ENCODE measurements at regions not wholly inside any gene's neighbourhood (a gene's known extent, or its start where the extent isn't known, plus 50 kb on each side); places are given as distances from the start of the nearest gene placed in this dataset.

DNA sequence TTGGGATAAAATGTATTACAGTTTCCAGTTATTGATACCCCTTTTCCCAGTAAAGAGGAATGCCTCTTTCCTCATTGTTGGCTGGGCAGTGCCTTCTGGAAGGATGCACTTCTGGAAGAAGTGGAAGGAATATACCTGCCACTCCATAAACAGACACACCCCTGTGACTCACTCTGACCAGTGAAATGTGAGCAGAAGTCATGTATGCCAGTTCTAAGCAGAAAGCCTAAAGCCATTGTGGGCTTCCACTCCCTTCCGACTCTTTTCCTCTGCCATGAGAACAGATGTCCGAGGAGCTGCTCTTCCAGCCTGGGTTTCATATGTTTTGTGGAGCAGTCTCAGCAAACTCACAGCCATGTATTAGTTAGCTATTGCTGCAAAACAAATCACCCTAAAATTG lies 166.1 kb upstream of the SERP2 start:
- intact Hi-C loops (cut with micrococcal nuclease), result no loop called here

DNA sequence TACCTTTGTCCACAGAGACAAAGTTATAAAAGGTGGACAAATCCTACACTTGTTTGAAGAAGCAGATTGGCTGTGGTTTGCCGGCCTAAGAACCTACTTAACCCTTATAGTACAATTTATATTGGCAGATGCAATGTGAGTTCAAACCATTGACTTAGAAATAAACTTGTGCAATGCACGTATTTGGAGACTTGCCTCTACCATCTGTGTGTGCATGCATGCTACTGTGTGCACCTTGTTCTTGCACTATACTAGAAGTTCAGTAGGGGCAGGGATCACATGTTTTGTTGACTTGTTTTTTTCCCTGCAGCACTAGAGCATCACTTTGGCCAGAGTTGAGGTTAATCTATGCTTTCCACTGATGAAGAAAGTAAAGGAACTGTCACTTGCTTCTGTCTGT lies 163.1 kb upstream of the SERP2 start:
- intact Hi-C loops (cut with micrococcal nuclease), result no loop called here

- intact Hi-C loops (cut with micrococcal nuclease), result no loop called here
Measured at GRCh38 chr13:44211286-44211685, 162.3 kb upstream of the SERP2 start.

GRCh38 chr13:44211704-44212346 lies 161.8 kb upstream of the SERP2 start:
- intact Hi-C loops (cut with micrococcal nuclease), result no loop called here

DNA sequence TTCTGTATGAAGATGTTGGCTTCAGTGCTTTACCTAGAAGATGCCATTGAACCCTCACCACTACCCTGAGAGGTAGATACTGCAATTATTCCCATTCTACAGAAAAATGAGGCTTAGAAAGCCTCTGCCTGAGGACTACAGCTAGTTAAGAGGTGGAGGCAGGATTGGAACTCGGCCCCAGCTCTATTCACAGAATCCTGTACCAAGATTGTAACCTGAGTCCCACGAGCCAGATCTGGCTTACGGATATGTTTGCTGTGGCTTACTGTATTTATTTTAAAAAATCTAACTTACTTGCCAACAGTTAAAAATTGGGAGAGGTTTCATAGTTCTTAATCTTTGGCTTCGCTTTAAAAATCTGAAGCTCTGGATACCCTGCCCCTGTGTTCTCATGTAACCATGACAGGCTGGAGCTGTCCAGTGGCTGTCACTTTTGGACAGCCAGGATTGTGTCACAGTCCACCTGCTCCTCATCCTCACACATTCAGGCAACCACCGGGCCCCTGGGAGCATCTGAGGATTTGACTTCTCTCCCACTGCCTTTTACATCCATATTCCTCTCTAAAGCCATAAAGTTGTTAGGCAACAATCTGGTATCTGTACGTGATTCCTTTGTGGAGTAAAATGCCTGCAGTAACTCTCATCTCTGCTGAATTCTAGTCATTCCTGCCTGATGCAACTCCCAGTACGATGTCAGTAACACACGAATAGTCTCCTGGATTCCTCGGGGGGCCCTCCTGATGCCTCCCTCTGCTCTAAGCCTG lies 160.8 kb upstream of the SERP2 start:
- intact Hi-C loops (cut with micrococcal nuclease), result no loop called here

DNA sequence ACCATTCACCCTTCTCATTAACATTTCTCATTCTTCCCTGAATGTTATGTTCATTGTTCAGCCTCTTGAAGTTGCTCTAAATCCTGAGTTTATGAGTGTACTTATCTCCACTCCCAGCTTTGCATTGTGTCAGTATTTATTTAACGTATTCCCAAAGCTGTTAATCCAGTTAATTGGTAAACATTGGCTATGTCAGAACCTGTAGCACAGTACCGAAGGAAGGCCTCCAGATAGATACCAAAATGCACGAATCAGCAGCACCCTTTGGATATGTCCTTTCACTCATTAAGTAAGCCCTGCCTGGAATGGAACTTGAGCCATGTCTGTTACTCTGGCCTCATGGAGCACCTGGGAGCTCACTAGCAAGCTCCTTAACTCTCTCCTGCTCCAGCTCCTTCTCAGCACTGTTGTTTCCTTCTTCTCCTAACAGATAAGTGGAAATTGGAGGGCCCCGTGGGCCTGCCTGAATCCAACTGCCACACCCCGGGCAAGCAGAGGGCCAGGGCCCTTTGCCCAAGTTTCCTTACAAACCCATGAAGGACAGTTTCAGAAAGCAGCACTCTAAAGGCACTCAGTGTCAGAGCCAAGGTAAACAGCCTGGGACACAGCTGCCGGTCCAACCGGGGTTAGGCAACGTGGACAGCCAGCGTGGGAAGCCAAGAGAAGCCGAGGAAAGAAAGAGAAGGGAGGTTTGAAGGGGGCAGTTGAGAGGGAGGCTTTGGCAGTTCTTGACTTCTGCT lies 155.0 kb upstream of the SERP2 start:
- intact Hi-C loops (cut with micrococcal nuclease), result no loop called here

DNA sequence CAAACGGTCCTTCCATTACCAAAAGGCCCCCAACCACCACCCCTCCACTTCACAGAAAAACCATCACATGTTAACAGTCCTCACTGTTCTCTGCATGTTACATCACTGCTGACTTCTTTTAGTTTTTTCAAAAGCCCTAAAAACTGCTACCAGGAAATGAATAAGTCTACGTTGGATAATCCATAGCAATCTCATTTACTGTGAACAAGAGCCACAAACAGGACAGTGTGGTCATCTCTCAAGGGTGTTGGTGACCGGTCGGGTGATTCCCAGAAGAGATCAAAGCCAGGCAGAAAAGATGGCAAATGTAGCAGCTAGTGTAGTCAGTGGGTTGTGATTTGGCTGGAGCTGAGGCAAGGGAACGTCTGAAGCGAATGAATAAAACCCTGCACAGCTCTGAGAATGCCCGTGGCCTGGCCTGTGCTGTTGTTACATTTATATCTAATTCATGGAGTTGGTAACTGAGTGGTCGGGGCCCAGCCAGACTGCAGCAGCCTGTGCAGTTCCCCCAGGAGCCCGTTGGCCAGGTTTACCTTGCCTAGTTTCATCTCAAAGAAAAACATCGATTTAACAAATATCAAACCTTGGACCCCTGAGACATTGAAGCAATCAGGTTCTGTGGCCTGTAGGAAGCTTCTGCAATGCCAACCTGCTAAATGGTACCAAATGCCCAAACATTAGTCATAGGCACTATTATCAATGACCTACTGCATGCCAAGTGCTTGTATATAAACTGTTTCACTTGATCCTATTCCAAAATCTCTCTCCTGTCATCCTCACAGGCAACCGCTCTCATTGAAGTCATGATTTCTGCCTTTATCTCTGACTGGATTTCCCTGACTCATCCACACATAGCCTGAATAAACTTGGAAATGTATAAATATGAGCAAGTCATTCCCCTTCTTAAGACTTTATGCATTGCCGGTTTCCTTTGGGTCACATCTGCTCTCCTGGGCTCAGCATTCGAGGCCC lies 153.8 kb upstream of the SERP2 start:
- intact Hi-C loops (cut with micrococcal nuclease), result no loop called here

DNA sequence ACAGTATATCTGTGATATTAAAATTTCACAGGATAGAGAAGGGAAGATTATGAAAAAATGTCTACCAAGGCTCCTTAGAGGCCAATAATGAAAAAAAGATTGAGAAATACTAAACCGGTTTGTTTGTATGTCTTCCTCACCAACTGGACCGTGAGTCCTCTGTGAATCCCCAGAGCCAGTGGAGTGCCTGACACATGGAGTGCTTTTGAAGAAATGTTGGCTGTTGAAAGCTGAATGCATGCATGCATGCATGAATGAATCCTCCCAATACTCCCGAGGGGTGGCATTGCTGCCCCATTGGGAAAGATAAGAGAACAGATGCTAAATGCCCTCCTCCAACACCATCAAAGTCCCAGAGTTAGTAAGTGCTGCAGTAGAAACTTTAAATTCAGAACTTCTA lies 152.7 kb upstream of the SERP2 start:
- intact Hi-C loops (cut with micrococcal nuclease), result no loop called here

- intact Hi-C loops (cut with micrococcal nuclease), result no loop called here
Measured at GRCh38 chr13:44221657-44222056, 152.0 kb upstream of the SERP2 start.

GRCh38 chr13:44223770-44224444 lies 149.7 kb upstream of the SERP2 start:
- intact Hi-C loops (cut with micrococcal nuclease), result no loop called here

DNA sequence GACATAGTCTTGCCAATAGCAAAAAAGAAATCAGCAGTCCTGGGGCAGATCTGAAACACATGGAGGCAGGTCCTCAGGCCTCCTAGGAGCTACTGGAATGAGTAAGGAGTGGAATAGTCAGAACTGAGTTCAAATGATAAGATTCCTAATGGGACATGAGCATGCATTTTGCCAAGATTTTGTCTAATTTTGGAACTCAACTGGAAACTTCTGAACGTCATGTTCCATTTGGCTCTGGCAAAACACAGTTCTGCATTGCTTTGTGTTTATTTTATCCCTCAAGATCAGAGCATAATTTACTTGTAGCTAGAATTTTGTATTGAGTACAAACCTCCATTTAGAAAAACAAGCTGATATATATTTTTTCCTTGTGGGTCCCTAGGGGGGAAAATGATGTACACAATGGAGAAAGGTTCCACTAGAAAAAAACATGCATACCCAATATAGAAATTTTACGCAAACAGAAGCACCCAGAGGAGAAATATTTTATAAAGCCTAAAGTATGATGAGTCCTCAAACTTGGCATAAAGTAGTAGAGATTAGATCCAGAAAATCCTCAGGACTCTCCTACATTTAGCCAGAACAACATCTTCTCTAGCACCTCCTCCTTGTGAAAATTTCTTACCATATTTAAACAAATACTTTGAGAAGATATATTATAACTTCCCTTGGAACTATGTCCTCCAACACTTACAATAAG lies 149.0 kb upstream of the SERP2 start:
- intact Hi-C loops (cut with micrococcal nuclease), result no loop called here

DNA sequence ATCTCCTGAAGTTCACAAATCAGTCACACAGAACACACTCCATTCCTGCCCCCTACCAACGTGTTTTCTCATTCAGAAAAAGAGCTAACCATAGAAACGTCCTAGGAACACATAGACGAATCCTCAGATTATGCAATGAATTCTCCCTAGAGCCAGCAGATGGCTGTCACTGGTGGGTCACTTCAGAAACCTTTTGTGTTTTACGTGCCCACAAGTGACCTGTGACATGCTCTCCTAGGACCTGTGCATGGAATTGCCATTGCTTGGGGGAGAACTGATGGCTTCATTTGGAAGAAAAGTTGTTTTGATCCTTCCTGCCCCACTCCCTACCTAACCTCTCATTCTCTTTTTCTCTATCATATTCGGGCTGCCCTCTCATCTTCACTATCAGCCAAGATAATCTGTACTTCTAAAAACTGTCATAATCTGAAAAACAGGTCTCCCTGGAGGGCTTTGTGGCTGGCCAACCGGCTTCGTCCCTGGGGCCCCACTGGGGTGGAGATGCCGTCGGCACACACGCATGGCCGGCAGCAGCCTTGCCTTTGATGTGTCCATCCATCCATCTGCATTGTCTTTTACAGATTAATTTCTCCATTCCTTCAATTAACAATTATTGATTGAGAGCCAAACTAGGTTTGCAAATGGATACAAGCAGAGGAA lies 144.1 kb upstream of the SERP2 start:
- intact Hi-C loops (cut with micrococcal nuclease), result no loop called here

GRCh38 chr13:44230071-44230470 lies 143.6 kb upstream of the SERP2 start:
- intact Hi-C loops (cut with micrococcal nuclease), result no loop called here

GRCh38 chr13:44230736-44231135 lies 142.9 kb upstream of the SERP2 start:
- intact Hi-C loops (cut with micrococcal nuclease), result no loop called here

- intact Hi-C loops (cut with micrococcal nuclease), result no loop called here
Measured at GRCh38 chr13:44231786-44232516, 141.7 kb upstream of the SERP2 start.

DNA sequence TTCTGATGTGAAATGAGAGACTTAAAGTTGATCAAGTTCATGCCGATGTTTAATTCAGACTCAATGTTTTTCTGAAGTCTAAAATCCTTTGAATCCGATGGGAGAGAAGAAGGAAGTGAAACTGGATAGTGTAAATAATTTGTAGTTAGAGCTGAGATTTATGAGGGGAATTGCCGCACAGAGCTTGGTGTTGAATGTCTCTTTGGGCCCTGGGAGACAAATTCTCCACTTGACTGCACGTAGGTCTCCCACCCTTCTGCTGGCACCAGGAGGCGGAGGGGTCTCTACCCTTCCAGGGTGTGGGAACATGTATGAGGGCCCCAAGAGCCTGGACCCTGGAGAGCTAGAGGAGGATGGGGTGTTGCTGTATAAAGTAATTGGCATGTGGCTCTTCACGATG lies 140.8 kb upstream of the SERP2 start:
- intact Hi-C loops (cut with micrococcal nuclease), result no loop called here

- intact Hi-C loops (cut with micrococcal nuclease), result no loop called here
Measured at GRCh38 chr13:44234566-44234965, 139.1 kb upstream of the SERP2 start.

- intact Hi-C loops (cut with micrococcal nuclease), result no loop called here
Measured at GRCh38 chr13:44236370-44236769, 137.3 kb upstream of the SERP2 start.

GRCh38 chr13:44236801-44237207 lies 136.8 kb upstream of the SERP2 start:
- intact Hi-C loops (cut with micrococcal nuclease), result no loop called here

All from T-helper 2 cell treated with Interferon-gamma antibody and Interleukin-4, amounts not matched to agents 100 ng/mL and 5 ng/mL, for 36 hours (primary cell).